ENCODE measurements at regions not wholly inside any gene's neighbourhood (a gene's known extent, or its start where the extent isn't known, plus 50 kb on each side); places are given as distances from the start of the nearest gene placed in this dataset.

GRCh38 chr18:28682912-28683311, 506.0 kb upstream of the CDH2 start:
- no peak for ATAC-seq
- TF ChIP-seq RARB (CRISPR knock-in tag; IDR thresholded peaks at IDR 0.05) (no peak), OSR1 (CRISPR knock-in tag; IDR thresholded peaks at IDR 0.05) (no peak), ZNF8 (CRISPR knock-in tag; IDR thresholded peaks at IDR 0.05) (no peak), POU6F1 (CRISPR knock-in tag; IDR thresholded peaks at IDR 0.05; ENCODE audit: borderline replicate concordance, low read depth) (no peak), CREB5 (CRISPR knock-in tag; IDR thresholded peaks at IDR 0.05; ENCODE audit: low read depth) (no peak), BACH2 (CRISPR knock-in tag; IDR thresholded peaks at IDR 0.05; ENCODE audit: borderline replicate concordance) (no peak), TOX (CRISPR knock-in tag; IDR thresholded peaks at IDR 0.05; ENCODE audit: borderline replicate concordance) (no peak), ZFP30 (CRISPR knock-in tag; IDR thresholded peaks at IDR 0.05) (no peak), PPARA (CRISPR knock-in tag; IDR thresholded peaks at IDR 0.05; ENCODE audit: borderline replicate concordance) (no peak), CSDC2 (CRISPR knock-in tag; IDR thresholded peaks at IDR 0.05) (no peak), ARNTL (CRISPR knock-in tag; IDR thresholded peaks at IDR 0.05; ENCODE audit: borderline replicate concordance, low read depth) (no peak), PATZ1 (CRISPR knock-in tag; IDR thresholded peaks at IDR 0.05; ENCODE audit: borderline replicate concordance) (no peak), TSHZ2 (CRISPR knock-in tag; IDR thresholded peaks at IDR 0.05) (no peak), ZFP3 (CRISPR knock-in tag; IDR thresholded peaks at IDR 0.05) (no peak), TCF4 (CRISPR knock-in tag; IDR thresholded peaks at IDR 0.05; ENCODE audit: borderline replicate concordance) (no peak), ZNF70 (CRISPR knock-in tag; IDR thresholded peaks at IDR 0.05) (no peak), SNAI2 (CRISPR knock-in tag; IDR thresholded peaks at IDR 0.05) (no peak), ZC3H10 (CRISPR knock-in tag; IDR thresholded peaks at IDR 0.05) (no peak), ESRRG (CRISPR knock-in tag; IDR thresholded peaks at IDR 0.05) (no peak), ISL1 (CRISPR knock-in tag; IDR thresholded peaks at IDR 0.05) (no peak)

GRCh38 chr18:28669165-28669564, 492.2 kb upstream of the CDH2 start:
- TF ChIP-seq BACH2 (CRISPR knock-in tag; IDR thresholded peaks at IDR 0.05; ENCODE audit: borderline replicate concordance) = no peak
- no peak for TF ChIP-seq RARB (CRISPR knock-in tag; IDR thresholded peaks at IDR 0.05)
- no peak for TF ChIP-seq CREB5 (CRISPR knock-in tag; IDR thresholded peaks at IDR 0.05; ENCODE audit: low read depth)
- no peak for TF ChIP-seq ZNF565 (CRISPR knock-in tag; conservative IDR thresholded peaks at IDR 0.05; ENCODE audit: low read depth)
- TF ChIP-seq ESRRG (CRISPR knock-in tag; IDR thresholded peaks at IDR 0.05) = no peak
- no peak for TF ChIP-seq SNAI2 (CRISPR knock-in tag; IDR thresholded peaks at IDR 0.05)
- ATAC-seq = no peak

GRCh38 chr18:28666216-28666615, 489.3 kb upstream of the CDH2 start:
- no peak for ATAC-seq
- no peak for TF ChIP-seq PATZ1 (CRISPR knock-in tag; IDR thresholded peaks at IDR 0.05; ENCODE audit: borderline replicate concordance)
- TF ChIP-seq ZFP30 (CRISPR knock-in tag; IDR thresholded peaks at IDR 0.05) = no peak
- no peak for TF ChIP-seq ZNF70 (CRISPR knock-in tag; IDR thresholded peaks at IDR 0.05)

Data from SK-N-SH treated with all-trans-retinoic acid at 6 μM for 48 hours (cell line).